ENCODE measurements at regions not wholly inside any gene's neighbourhood (a gene's known extent, or its start where the extent isn't known, plus 50 kb on each side); places are given as distances from the start of the nearest gene placed in this dataset.

DNA sequence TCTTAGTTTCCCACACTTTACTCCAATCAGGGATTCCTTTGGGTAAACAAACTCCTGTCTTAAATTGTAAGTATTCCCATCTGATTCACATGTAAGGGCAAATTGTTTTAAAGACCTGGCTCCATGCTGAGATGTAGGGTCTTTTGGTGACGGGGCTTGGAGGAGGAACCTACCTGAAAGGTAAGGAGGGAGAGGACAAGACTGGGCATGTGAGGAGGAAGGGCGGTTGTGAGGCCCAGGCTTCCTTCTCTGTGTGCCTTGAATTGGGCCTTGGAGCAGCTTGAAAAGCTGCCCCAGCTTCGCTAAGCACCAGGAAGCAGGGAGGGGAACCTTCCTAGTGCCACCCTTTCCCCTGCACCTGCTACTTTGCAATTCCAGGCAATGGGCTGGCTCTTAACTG is 86.8 kb downstream of the C9orf152 start:
- TF ChIP-seq CTCF (IDR thresholded peaks at IDR 0.05; ENCODE audit: low read length) (no peak), EZH2 (IDR thresholded peaks at IDR 0.05; ENCODE audit: borderline replicate concordance, low read length) (no peak)
